HG02852 (cell line): ENCODE measurements at regions not wholly inside any gene's neighbourhood (a gene's known extent, or its start where the extent isn't known, plus 50 kb on each side); places are given as distances from the start of the nearest gene placed in this dataset.
"Not testable (repeated sequence)": the region's sequence is repeated elsewhere in the genome, so short reads cannot be mapped to it uniquely, and the experiment has no call there.

Experiments used
- ATAC-seq: cut with Tn5 transposase; IDR thresholded peaks from one replicate; pipeline ENCODE4 v1.9.1; 2021; ENCODE audit warnings: mild to moderate bottlenecking, moderate library complexity; ENCODE audit not compliant: unreplicated experiment

DNA sequence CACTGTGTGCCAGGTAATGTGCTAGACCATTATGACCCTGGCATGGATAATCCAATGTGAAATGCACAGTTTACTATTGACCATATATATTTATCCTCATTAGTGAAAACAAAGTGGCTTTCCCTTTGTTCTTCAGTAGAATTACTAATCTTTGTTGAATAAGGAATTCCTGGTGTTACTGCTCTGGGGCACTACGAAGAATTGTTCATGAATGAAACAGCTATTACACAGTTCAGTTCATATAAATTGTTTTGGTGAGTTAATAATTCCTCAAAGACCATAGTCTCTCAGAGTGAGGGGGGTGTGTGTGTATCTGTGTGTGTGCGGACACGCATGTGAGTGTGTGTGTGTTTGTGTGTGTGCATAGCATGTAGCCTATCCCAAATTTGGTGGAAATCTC lies 668.0 kb upstream of the MBL2 start:
- ATAC-seq, result no peak

DNA sequence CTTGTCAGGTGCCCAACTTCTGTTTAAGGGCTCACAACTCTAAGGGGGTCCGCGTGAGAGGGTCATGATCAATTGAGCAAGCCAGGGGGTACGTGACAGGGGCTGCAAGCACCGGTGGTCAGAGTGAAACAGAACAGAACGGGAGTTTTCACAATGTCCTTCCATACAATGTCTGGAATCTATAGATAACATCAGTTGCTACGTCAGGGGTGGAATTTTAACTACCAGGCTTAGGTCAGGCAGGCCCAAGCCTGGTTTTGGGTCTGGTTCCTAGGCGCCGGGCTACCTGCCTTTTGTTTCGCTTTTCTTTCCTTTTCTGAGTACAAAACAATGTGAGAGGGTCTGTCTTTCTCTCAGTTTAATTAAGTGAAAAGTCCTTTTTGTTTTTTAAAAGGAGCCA lies 666.5 kb upstream of the MBL2 start:
- ATAC-seq, result not testable (repeated sequence)

DNA sequence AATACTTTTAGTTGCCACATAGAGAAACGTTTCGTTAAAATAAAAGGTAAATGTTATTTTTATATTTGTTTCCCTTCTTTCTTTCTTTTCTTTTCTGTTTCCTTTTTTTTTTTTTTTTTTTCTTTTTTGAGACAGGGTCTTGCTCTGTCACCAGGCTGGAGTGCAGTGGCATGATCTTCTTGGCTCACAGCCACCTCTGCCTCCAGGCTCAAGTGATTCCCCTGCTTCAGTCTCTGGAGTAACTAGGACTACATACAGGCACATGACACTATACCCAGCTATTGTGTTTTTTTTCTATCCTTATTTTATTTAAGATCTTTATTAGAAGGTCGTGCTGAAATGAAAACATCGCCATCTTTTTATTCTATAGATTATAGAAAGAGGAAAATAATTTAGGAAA lies 661.8 kb upstream of the MBL2 start:
- ATAC-seq, result no peak

DNA sequence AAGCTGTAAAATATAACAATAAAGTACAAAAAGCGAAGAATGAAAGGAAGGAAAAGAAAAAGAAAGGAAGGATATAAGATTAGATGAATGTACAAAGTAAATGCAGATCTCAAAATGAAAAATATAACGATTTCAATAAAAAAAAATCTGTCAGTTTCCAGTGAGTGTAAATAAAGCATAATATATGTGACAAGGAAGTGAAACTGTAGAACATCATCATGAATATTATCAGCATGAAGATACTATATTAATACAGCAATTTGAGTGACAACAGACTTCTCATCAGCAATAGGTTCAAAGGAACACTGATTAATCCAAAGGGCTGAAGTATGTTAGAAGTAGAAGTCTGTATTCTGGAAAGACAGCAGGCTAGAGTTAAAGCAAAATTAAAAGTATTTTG lies 659.5 kb upstream of the MBL2 start:
- no peak for ATAC-seq

DNA sequence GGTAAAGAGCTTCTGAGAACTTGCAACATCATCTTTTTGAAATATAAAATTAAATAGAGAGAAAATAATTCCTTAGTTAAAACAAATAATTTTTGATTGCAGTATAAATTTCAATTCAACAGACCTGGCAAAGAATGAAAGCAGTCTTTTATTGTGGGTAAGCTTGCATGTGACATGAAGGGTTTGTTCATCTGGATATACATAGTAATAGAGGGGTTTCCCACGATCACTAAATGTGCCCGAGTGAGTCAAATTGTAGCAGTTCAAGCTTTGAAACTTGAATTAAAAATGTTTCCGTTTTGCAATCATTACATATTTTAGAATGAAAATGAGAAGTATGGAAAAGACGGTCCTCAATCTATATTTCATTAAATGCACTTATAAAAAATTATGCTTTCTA lies 658.4 kb upstream of the MBL2 start:
- no peak for ATAC-seq

DNA sequence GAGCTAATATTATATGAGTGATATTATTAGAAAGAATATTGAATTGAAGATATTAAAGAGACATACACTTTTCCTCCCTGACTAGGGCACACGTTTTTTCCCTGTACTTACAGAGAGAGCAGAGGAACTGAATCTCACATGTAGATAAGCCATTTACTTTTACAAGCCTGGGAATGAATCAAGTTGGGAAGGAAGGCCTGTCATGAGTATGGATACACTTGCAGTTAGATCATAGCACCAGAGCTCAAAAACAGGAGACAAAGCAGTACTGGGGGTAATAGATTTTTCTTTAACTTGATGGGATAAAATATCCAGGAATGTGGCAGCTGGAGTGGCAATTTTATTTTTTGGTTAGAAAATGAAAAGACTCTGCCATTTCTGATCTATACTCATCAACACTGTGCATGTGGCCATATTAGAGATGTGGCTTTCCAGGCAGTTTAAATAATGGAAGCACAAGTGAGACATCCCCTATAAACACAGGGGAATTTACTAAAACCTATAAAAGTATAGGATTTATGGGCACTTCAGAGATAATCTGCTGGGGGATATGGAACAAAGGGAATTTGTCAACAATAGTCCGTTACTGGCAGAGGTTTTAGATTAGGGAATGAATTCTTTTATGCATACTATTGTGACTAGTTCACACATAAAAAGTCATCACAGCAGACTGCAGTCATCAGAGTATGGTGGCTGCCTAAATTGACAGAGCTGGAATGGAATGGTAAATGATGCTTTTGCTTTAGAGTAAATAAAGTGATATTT lies 657.7 kb upstream of the MBL2 start:
- ATAC-seq, result no peak

DNA sequence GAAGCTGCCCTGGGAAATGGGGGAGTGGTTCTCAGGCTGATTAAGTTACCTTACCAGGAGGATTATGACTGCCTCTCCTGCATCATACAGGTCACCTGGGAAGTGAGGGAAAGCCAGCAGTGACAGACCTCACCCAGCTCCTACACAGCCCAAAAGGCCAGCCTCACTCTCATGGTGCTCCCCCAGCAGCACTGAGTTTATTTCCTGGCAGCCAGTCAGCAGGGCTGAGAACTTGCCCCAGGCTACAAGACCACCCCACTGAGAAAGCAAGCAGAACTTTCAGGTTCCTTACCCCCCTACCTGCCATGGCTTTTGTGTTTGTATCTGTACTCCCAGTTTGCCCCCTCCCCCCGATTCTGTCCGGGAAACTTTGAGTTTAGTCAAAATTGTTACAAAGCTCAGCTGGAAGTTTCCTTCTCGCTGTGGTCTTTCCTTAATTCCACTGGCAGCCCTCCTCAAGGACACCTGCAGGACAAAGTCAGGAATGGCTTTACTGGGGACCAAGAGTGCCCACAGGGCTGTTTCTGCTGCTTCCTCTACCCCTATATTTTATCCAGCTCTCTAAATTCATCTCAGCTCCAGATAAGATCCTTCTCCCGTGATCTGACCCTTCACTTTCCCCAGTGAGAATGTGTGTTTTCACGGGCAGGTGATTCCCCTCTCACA lies 649.8 kb upstream of the MBL2 start:
- no peak for ATAC-seq

DNA sequence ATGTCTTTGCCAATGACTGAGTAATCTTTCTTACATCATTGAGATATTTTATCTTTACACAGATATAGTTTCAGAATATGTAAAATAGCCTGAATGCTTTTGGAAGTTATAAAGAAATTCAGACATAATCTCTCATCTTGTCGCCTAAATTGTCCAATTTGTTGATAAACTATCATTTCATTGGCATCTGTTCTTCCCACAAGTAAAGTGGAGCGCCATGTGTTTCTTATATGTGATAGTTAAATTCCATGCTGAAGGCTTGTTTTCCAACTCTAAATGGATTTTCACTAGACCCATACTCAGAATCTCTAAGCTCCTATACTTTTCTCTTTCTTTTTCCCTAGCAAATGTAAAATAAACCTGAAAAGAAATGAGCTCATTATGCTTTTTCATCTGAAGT lies 640.1 kb upstream of the MBL2 start:
- no peak for ATAC-seq

DNA sequence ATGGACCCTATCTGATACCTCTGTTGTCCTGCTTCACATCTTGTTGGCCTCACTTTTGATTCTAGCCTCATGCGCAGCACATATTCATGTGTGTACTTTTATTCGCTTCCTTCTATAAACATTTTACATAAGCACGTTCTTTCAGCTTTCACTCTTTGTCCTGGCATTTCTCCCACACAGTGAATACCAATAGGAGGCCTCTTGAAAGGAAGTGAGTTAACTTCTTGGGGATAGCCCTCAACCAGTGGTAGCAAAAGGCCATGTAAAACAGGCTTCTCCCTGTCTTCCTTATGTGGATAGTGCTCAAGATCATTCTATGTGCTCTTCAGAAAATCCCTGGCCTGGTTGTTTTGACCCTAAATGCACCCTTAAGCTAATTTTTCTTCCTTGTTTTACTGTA lies 633.9 kb upstream of the MBL2 start:
- no peak for ATAC-seq

DNA sequence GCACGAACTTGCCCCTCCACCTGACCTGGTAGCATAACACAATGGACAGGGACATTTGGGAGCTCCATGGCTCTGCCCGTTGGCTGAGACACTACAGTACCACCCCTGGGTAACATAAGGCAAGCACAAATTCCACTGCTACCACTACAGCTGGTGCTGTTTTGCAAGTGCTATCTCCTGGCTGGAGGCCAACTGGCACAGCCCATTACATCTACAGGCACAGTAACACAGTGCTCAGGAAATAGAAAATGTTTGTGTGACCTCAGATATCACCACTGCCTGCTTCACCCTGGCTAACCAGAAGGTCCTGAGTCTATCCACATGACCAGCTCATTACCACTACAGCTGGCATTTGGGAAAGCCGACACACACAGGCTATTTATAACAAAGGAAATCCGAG lies 631.1 kb upstream of the MBL2 start:
- no peak for ATAC-seq

DNA sequence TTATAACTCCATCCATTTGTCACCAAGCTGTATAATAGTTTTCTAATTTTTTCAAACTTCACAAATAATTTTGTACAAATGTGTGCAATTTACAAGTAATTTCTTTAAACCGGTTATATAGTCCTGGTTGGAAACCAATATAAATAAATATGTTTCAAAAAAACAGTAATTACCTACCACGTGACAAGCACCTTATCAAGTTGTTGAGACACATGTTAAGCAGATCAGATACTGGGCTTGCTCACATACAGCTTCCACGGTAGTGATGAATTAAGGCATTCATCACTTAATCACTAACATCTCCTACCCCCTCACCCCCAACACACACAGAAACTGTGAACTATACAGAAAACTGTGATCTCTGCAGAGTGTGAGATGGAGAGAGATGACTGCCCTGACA lies 630.0 kb upstream of the MBL2 start:
- ATAC-seq, result no peak

DNA sequence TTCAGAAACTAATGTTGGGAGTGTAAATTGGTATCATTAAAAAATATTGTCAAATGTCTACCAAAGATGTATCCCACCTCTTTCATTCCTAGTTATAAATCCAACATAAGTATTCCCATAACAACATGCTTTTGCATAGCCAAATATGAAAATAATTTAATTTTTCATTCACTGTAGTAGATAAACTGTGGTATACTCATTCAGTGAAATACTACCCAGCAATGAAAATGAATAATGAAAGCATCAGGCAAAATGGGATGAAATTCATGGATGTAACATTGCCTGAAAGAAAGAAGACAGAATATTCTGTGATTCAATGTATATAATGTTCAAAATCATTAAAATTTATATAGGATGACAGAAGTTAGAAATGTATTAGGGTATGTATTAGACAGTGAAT lies 629.0 kb upstream of the MBL2 start:
- ATAC-seq, result no peak

DNA sequence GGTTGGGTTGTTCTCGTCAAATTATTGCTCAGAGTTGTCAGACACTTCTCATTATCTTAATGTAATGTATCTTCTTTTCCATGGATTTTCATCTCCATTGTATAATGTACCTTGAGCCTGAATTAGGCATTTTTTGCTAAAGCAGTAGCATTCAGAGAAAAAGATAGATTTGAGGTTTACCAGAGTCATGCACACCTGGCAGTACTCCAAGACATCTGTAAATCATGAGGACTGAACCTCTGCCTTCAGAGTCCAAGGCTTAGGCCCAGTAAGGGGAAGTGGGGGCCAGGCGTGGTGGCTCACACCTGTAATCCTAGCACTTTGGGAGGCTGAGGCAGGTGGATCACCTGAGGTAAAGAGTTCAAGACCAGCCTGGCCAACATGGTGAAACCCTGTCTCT lies 624.3 kb upstream of the MBL2 start:
- no peak for ATAC-seq

DNA sequence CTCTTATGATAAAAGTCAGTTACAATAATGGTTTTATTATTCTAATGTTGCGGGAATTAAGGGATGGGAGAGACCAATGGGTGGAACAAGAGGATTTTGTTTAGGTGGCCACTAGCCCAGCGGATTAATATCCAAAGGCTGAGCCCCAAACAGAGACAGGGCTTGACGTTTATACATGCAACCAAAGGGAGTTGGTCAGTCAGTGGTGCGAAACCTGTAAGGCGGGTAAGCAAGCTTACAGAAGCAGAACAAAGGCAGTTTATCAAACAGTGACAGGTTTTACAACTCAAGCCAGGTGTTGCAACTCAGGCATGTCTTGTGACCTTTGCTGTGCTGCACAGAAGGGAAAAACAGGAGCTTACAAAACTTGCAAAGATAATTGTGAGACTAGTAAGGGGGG lies 622.9 kb upstream of the MBL2 start:
- no peak for ATAC-seq

DNA sequence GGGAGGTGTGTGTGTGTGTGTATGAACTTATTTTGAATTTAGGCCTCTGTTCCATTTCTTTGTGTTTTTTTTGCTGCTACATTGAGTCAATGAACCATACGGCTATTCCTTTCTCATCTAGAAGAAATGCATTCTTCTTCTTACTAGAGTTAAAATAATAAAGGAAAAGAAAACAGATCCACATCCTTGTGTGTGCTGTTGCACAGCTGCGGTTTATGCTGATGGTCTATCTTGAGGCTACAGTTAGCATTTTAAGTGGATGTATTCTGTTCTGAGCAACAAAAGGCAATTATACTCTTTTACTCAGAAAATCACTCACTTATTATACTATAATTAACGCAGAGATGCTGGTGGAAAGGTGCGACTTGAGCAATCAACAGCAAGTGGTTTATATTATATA lies 615.0 kb upstream of the MBL2 start:
- no peak for ATAC-seq

DNA sequence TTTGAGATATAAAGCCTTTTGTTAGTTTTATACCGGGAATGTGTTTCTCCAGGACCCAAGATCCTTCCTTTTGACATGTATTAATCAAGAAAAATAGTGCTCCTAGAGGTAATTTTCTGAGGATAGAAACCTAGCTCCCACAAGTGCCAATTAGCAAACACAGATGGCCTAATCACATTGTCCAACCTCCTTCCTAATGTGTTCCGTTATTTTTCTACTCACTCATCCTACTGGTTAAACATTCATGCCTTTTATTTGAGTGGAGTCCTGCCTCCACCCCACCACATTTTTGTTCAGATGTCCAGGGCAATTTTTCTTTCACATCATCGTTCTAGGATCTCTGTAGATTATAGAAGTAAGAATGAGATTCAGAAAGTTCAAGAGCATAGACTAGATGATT lies 610.0 kb upstream of the MBL2 start:
- ATAC-seq, result no peak

DNA sequence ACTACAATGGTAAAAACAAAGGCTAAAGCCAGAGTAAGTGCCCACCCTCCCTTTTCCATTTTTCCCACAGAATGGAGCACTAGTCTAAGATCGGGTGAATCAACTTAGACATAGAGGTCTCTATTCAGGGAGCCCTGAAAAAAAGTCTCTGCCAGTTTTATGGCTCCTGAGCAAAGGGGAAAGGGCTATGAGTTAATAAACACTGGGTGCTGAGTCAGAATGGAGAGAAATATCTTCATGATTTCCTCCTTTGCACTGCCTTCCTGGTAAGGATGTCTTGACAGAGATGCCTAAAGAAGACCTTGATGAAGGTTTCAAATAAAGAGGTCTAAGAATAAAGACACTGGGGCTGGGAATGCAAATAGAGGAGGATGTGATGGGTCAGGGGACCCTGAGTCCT lies 607.4 kb upstream of the MBL2 start:
- ATAC-seq, result no peak

DNA sequence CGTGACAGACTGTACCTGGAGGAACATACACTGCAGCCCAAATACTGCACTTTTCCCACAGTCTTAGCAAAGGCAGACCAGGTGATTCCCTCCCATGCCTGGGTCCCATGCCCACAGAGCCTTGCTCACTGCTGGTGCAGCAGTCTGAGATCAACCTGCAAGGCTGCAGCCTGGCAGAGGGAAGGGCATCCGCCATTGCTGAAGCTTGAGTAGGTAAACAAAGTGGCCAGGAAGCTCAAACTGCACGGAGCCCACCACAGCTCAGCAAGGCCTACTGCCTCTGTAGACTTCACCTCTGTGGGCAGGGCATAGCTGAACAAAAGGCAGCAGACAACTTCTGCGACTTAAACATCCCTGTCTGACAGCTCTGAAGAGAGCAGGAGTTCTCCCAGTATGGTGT lies 597.8 kb upstream of the MBL2 start:
- ATAC-seq, result no peak

DNA sequence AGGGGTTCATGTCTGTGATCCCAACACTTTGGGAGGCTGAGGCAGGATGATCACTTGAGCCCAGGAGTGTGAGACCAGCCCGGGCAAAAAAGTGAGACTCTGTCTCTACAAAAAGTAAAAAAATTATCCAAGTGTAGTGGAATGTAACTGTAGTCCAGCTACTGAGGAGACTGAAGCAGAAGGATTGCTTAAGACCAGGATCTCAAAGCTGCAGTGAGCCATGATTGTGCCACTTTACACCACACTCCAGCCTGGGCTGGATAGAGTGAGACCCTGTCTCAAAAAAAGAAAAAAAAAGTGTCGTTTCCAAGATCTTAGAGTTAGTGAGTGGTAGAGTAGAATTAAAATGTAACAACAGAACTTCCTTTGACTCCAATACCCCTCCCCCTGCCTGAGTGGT lies 589.4 kb upstream of the MBL2 start:
- ATAC-seq, result no peak

DNA sequence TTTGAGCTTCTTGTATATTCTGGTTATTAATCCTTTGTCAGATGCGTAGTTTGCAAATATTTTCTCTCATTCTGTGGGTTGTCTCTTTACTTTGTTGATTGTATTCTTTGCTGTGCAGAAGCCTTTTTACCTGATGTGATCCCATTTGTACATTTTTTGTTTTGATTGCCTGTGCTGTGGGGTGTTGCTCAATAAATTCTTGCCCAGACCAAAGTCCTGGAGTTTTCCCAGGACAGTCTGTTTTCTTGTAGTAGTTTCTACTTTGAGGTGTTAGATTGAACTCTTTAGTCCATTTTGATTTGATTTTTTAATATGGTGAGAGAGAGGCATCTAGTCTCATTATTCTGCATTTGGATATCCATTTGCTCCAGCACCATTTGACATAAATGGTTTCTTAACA lies 588.7 kb upstream of the MBL2 start:
- no peak for ATAC-seq

DNA sequence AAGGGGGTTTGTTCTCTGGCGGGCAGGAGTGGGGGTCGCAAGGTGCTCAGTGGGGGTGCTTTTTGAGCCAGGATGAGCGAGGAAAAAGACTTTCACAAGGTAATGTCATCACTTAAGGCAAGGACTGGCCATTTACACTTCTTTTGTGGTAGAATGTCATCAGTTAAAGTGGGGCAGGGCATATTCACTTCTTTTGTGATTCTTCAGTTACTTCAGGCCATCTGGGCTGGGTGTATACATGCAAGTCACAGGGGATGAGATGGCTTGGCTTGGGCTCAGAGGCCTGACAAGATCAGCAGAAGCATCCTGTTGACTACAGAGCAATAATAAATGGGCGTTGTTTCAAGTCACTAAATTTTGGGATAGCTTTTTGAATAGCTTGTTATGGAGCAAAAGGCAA lies 586.4 kb upstream of the MBL2 start:
- not testable (repeated sequence) for ATAC-seq

DNA sequence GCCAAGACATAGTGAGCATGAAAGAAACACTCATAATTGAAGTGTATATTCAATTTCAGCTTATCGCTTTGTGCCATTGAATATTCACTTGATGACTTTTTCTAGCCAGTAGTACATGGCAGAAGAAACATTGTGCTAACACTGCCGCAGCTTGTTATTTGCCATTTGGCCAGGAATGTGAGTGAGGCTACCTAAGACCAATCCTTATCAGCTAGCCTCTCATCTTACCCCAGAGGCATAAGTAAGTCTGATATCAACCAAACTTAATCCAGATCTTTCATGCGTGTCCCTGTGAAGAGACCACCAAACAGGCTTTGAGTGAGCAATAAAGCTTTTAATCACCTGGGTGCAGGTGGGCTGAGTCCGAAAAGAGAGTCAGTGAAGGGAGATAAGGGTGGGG lies 586.0 kb upstream of the MBL2 start:
- no peak for ATAC-seq

DNA sequence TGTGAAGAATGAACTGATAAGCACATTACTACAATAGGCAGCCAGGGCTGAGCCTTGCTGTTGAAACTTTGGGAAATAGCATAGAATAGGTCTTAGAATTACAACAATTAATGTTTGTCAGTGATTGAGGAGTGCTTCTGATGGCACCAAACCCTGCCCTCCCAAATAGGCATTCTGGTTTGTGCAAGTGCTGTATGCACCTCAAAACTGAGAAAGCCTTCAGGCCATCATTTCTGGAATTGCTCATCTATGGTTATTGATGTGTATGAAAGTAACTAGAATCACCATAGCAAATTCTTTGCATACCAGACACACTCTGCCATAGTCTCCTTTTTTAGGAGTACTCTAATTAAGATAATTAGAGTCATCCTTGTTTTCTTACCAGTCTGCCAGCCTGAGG lies 585.0 kb upstream of the MBL2 start:
- no peak for ATAC-seq
